H1 (cell line): ENCODE measurements at regions not wholly inside any gene's neighbourhood (a gene's known extent, or its start where the extent isn't known, plus 50 kb on each side); places are given as distances from the start of the nearest gene placed in this dataset.

Experiments
- EZH2 ChIP-seq: fragments of 200-600 bp; sonication (generic); IDR thresholded peaks from 2 replicates; pipeline ENCODE4 v1.7.1; 2012; ENCODE audit warnings: low read depth, mild to moderate bottlenecking, moderate library complexity, low read length, inconsistent platforms; ENCODE audit not compliant: severe bottlenecking
- RXRA ChIP-seq: IDR thresholded peaks from 2 replicates; pipeline ENCODE4 v1.6.1; 2011; ENCODE audit warnings: low read depth, mild to moderate bottlenecking, low read length, moderate library complexity; ENCODE audit not compliant: insufficient read depth
- SIN3A ChIP-seq, 2 experiments: IDR thresholded peaks in 1 of 2; conservative IDR thresholded peaks in 1 of 2; 2 replicates each; pipeline ENCODE4 v1.6.1; 2011 to 2012; ENCODE audit warnings: low read length in 2 of 2, improper control_type of control experiment in 1 of 2, low read depth in 1 of 2, mild to moderate bottlenecking in 1 of 2
- SP2 ChIP-seq: IDR thresholded peaks from 2 replicates; pipeline ENCODE4 v1.6.1; 2012; ENCODE audit warnings: mild to moderate bottlenecking, low read length, inconsistent platforms
- SUZ12 ChIP-seq: fragments of 200-600 bp; sonication (generic); IDR thresholded peaks from 2 replicates; pipeline ENCODE4 v1.6.1; 2012; ENCODE audit warnings: mild to moderate bottlenecking, inconsistent platforms, low read length, moderate library complexity, mixed read lengths
- TCF12 ChIP-seq: IDR thresholded peaks from 2 replicates; pipeline ENCODE4 v1.6.1; 2011; ENCODE audit warnings: low read depth, mild to moderate bottlenecking, low read length
- TF ChIP-seq, protein P1 (sequence below): fragments of 300-600 bp; sonication (generic); IDR thresholded peaks from 2 replicates; pipeline ENCODE4 v1.7.1; 2012; ENCODE audit warnings: low read length, moderate library complexity, mild to moderate bottlenecking, inconsistent platforms; ENCODE audit not compliant: insufficient replicate concordance

DNA sequence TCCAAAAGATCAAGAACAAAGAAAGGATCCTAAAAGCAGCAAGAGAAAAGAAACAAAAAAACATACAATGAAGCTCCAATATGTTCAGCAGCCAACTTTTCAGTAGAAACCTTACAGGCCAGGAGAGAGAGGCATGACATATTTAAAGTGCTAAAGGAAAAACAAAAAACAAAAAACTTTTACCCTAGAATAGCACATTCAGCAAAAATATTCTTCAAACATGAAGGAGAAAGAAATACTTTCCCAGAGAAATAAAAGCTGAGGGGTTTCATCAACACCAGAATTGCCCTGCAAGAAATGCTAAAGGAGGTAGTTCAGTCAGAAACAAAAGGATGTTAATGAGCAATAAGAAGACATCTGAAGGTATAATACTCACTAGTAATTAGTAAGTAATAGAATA is 753.5 kb upstream of the POT1 start (continued):
- TF ChIP-seq, protein P1, sequence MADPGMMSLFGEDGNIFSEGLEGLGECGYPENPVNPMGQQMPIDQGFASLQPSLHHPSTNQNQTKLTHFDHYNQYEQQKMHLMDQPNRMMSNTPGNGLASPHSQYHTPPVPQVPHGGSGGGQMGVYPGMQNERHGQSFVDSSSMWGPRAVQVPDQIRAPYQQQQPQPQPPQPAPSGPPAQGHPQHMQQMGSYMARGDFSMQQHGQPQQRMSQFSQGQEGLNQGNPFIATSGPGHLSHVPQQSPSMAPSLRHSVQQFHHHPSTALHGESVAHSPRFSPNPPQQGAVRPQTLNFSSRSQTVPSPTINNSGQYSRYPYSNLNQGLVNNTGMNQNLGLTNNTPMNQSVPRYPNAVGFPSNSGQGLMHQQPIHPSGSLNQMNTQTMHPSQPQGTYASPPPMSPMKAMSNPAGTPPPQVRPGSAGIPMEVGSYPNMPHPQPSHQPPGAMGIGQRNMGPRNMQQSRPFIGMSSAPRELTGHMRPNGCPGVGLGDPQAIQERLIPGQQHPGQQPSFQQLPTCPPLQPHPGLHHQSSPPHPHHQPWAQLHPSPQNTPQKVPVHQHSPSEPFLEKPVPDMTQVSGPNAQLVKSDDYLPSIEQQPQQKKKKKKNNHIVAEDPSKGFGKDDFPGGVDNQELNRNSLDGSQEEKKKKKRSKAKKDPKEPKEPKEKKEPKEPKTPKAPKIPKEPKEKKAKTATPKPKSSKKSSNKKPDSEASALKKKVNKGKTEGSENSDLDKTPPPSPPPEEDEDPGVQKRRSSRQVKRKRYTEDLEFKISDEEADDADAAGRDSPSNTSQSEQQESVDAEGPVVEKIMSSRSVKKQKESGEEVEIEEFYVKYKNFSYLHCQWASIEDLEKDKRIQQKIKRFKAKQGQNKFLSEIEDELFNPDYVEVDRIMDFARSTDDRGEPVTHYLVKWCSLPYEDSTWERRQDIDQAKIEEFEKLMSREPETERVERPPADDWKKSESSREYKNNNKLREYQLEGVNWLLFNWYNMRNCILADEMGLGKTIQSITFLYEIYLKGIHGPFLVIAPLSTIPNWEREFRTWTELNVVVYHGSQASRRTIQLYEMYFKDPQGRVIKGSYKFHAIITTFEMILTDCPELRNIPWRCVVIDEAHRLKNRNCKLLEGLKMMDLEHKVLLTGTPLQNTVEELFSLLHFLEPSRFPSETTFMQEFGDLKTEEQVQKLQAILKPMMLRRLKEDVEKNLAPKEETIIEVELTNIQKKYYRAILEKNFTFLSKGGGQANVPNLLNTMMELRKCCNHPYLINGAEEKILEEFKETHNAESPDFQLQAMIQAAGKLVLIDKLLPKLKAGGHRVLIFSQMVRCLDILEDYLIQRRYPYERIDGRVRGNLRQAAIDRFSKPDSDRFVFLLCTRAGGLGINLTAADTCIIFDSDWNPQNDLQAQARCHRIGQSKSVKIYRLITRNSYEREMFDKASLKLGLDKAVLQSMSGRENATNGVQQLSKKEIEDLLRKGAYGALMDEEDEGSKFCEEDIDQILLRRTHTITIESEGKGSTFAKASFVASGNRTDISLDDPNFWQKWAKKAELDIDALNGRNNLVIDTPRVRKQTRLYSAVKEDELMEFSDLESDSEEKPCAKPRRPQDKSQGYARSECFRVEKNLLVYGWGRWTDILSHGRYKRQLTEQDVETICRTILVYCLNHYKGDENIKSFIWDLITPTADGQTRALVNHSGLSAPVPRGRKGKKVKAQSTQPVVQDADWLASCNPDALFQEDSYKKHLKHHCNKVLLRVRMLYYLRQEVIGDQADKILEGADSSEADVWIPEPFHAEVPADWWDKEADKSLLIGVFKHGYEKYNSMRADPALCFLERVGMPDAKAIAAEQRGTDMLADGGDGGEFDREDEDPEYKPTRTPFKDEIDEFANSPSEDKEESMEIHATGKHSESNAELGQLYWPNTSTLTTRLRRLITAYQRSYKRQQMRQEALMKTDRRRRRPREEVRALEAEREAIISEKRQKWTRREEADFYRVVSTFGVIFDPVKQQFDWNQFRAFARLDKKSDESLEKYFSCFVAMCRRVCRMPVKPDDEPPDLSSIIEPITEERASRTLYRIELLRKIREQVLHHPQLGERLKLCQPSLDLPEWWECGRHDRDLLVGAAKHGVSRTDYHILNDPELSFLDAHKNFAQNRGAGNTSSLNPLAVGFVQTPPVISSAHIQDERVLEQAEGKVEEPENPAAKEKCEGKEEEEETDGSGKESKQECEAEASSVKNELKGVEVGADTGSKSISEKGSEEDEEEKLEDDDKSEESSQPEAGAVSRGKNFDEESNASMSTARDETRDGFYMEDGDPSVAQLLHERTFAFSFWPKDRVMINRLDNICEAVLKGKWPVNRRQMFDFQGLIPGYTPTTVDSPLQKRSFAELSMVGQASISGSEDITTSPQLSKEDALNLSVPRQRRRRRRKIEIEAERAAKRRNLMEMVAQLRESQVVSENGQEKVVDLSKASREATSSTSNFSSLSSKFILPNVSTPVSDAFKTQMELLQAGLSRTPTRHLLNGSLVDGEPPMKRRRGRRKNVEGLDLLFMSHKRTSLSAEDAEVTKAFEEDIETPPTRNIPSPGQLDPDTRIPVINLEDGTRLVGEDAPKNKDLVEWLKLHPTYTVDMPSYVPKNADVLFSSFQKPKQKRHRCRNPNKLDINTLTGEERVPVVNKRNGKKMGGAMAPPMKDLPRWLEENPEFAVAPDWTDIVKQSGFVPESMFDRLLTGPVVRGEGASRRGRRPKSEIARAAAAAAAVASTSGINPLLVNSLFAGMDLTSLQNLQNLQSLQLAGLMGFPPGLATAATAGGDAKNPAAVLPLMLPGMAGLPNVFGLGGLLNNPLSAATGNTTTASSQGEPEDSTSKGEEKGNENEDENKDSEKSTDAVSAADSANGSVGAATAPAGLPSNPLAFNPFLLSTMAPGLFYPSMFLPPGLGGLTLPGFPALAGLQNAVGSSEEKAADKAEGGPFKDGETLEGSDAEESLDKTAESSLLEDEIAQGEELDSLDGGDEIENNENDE = no peak
- TF ChIP-seq EZH2 = no peak
- TF ChIP-seq SIN3A (conservative IDR thresholded peaks at IDR 0.05 in 1 of 2, IDR thresholded peaks at IDR 0.05 in 1 of 2; ENCODE audit: low read depth in 1 of 2, low read length in 2 of 2) = no peak
- no peak for TF ChIP-seq SUZ12
- no peak for TF ChIP-seq RXRA
- no peak for TF ChIP-seq SP2
- no peak for TF ChIP-seq TCF12
- TF ChIP-seq, all 59 proteins: peak for 0
